Mucosa of descending colon (tissue), 3 donors: ENCODE measurements at regions not wholly inside any gene's neighbourhood (a gene's known extent, or its start where the extent isn't known, plus 50 kb on each side); places are given as distances from the start of the nearest gene placed in this dataset.
"Not testable (repeated sequence)": the region's sequence is repeated elsewhere in the genome, so short reads cannot be mapped to it uniquely, and the experiment has no call there.

Source experiments
- ATAC-seq: fragments of 200-7000 bp; cut with Tn5 transposase; one replicate; pipeline ENCODE4 v1.9.1; 2020; ENCODE audit warnings: mild to moderate bottlenecking, moderate library complexity
- DNase-seq, 3 donors: peaks; one replicate each; pipeline ENCODE4 v3.0.0-alpha.2; 2020
- H3K36me3 ChIP-seq: fragments of 200-600 bp; one replicate; pipeline ENCODE4 v1.8.0; 2021; ENCODE audit warnings: low read depth, mild to moderate bottlenecking
- H3K4me1 ChIP-seq: fragments of 200-600 bp; one replicate; pipeline ENCODE4 v1.8.0; 2021; ENCODE audit warnings: low read depth, mild to moderate bottlenecking
- H3K4me3 ChIP-seq: fragments of 200-600 bp; one replicate; pipeline ENCODE4 v1.8.0; 2021; ENCODE audit warnings: mild to moderate bottlenecking
- H3K9me3 ChIP-seq: fragments of 200-600 bp; one replicate; pipeline ENCODE4 v1.8.0; 2021; ENCODE audit warnings: mild to moderate bottlenecking
- intact Hi-C, 2 donors: fragments of 100-400 bp; cut with DNase I in 1 of 2; cut with micrococcal nuclease in 1 of 2; formaldehyde crosslinking; loops; one replicate each; pipeline versions ENCODE4 v1.11.0 to v1.11.1; 2022; cut with DNase I, micrococcal nuclease
- TF ChIP-seq, protein P1 (sequence below): fragments of 200-600 bp; IDR thresholded peaks from one replicate; pipeline ENCODE4 v1.8.0; 2022; ENCODE audit warnings: antibody characterized with exemption, mild to moderate bottlenecking
- donor health status: DM: no; HTN: no; CAD: no; lungs with moderate emphysema.
- donor health status: DM: no; HTN: no; CAD: no.
- donor health status: DM: no; HTN: yes; CAD: no.

DNA sequence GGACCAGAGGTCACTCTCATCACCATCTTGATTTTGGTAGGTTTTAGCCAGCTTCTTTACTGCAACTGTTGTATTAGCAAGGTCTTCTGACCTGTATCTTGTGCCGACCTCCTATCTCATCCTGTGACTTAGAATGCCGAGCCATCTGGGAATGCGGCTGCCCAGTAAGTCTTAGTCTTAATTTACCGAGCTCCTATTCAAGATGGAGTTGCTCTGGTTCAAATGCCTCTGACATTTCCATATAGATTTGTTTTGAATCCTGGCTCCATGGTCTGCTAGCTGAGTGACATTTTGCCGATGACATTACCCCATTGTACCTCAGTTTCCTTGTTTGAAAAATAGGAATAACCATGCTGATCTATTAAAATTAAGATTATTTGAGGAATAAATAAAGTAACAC lies 193.9 kb upstream of the HMCN1 start:
- intact Hi-C loops: no loop called here
- no peaks in the 10 kb centered on the region for H3K9me3 ChIP-seq
- H3K4me3 ChIP-seq: no peak overlapping the region
- TF ChIP-seq, protein P1, sequence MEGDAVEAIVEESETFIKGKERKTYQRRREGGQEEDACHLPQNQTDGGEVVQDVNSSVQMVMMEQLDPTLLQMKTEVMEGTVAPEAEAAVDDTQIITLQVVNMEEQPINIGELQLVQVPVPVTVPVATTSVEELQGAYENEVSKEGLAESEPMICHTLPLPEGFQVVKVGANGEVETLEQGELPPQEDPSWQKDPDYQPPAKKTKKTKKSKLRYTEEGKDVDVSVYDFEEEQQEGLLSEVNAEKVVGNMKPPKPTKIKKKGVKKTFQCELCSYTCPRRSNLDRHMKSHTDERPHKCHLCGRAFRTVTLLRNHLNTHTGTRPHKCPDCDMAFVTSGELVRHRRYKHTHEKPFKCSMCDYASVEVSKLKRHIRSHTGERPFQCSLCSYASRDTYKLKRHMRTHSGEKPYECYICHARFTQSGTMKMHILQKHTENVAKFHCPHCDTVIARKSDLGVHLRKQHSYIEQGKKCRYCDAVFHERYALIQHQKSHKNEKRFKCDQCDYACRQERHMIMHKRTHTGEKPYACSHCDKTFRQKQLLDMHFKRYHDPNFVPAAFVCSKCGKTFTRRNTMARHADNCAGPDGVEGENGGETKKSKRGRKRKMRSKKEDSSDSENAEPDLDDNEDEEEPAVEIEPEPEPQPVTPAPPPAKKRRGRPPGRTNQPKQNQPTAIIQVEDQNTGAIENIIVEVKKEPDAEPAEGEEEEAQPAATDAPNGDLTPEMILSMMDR: no peak
- H3K4me1 ChIP-seq: no peaks in the 10 kb centered on the region
- DNase-seq: no peak
- no peak for ATAC-seq
- no peaks in the 10 kb centered on the region for H3K36me3 ChIP-seq

GRCh38 chr1:185539277-185539943 lies 194.8 kb upstream of the HMCN1 start:
- intact Hi-C loops: no loop called here
- no peak for ATAC-seq

DNA sequence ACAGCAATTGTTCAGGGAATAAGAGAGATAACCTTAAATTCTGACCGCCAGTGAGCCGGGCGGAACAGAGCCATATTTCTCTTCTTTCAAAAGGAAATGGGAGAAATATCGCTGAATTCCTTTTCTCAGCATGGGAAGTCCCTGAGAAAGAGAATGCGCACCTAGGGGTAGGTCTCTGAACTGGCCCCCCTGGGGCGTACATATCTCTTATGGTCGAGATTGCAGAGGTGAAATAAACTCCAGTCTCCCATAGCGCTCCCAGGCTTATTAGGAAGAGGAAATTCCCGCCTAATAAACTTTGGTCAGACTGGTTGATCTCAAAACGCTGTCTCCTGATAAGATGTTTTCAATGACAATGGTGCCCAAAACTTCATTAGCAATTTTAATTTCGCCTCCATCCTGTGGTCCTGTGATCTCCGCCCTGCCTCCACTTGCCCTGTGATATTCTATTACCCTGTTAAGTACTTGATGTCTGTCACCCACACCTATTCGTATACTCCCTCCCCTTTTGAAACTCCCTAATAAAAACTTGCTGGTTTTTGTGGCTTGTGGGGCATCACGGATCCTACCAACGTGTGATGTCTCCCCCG lies 195.8 kb upstream of the HMCN1 start:
- DNase-seq, H3K4me1 ChIP-seq, intact Hi-C loops, H3K4me3 ChIP-seq, H3K9me3 ChIP-seq, H3K36me3 ChIP-seq, ATAC-seq: not testable (repeated sequence)

More at GRCh38 chr1:185539277-185539943, 194.8 kb upstream of the HMCN1 start:
- no peak for DNase-seq
- Histone ChIP-seq H3K4me3 (no peak overlapping the region), H3K9me3 (no peaks in the 10 kb centered on the region), H3K36me3 (no peaks in the 10 kb centered on the region), H3K4me1 (no peaks in the 10 kb centered on the region)
- TF ChIP-seq, protein P1: no peak

DNA sequence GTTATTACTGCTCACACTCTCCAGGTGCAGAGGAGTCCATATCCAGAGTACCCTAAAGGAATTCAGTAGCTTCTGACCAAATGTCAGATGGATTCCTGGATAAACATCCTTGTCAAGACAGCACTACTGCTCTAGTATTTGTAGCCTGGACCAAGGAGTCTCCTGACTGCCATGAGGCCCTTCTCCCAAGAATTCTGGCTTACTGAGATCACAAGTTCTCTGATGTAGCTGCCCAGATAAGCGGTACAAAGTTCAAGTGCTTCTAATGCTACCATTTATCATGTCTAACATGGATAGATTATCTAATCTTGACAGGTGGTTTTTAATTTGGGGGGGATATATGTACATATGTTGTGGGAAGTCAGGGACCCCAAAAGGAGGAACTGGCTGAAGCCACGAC lies 196.6 kb upstream of the HMCN1 start:
- H3K36me3 ChIP-seq: no peaks in the 10 kb centered on the region
- no peaks in the 10 kb centered on the region for H3K9me3 ChIP-seq
- no peak for DNase-seq
- H3K4me1 ChIP-seq: no peaks in the 10 kb centered on the region
- ATAC-seq: no peak
- intact Hi-C loops: no loop called here
- no peak overlapping the region for H3K4me3 ChIP-seq
- TF ChIP-seq, protein P1: no peak

DNA sequence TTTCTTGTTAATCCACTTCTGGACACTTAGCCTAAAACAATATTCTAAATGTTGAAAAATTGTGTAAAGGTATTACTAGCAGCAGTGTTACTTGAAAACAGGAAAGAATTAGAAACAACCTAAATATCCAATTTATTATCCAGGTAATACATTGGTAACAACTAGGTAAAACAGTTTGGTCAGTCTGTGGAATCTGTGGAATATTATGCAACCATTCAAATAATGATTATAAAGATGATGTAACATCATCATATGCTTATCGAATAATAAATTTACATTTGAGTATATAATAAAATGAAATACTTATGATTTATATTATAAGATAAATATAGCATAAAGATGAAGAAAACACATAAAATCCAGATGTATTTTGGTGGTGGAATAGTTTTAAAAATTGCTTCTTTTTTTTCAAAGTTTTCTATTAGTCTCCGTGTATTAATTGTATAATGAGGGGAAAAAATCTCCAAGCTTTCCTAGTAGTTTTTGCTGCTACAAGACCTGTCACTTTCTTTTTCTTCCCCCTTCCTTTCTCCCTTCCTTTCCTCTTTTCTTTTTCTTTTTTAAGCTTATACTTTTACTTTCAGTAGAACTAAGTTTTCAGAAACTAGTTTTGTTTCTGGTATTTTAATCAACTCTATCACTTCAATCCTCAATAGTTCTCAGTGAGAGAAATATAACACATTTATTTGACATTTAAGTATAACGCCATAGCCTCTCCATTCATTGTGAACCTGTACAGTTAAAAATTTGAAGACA lies 197.8 kb upstream of the HMCN1 start:
- Histone ChIP-seq H3K4me3 (no peak overlapping the region), H3K4me1 (no peaks in the 10 kb centered on the region), H3K36me3 (no peaks in the 10 kb centered on the region), H3K9me3 (no peaks in the 10 kb centered on the region)
- TF ChIP-seq, protein P1: no peak
- ATAC-seq: no peak
- intact Hi-C loops: no loop called here
- no peak for DNase-seq

- no peaks in the 10 kb centered on the region for H3K9me3 ChIP-seq
- H3K36me3 ChIP-seq: no peaks in the 10 kb centered on the region
- intact Hi-C loops: no loop called here
- DNase-seq: no peak
- peaks cover under 1% of the 10 kb centered on the region for H3K4me1 ChIP-seq
- TF ChIP-seq, protein P1: no peak
- H3K4me3 ChIP-seq: no peak overlapping the region
- no peak for ATAC-seq
Observed at GRCh38 chr1:185535621-185536020, 198.6 kb upstream of the HMCN1 start.
